GM12874 (cell line): ENCODE measurements at regions not wholly inside any gene's neighbourhood (a gene's known extent, or its start where the extent isn't known, plus 50 kb on each side); places are given as distances from the start of the nearest gene placed in this dataset.

Experiments used
- TF ChIP-seq, protein P1 (sequence below): IDR thresholded peaks from 2 replicates; pipeline ENCODE4 v1.5.1; 2011; ENCODE audit warnings: low read depth, mild to moderate bottlenecking, control low read depth, low read length, moderate library complexity; ENCODE audit not compliant: insufficient read depth

DNA sequence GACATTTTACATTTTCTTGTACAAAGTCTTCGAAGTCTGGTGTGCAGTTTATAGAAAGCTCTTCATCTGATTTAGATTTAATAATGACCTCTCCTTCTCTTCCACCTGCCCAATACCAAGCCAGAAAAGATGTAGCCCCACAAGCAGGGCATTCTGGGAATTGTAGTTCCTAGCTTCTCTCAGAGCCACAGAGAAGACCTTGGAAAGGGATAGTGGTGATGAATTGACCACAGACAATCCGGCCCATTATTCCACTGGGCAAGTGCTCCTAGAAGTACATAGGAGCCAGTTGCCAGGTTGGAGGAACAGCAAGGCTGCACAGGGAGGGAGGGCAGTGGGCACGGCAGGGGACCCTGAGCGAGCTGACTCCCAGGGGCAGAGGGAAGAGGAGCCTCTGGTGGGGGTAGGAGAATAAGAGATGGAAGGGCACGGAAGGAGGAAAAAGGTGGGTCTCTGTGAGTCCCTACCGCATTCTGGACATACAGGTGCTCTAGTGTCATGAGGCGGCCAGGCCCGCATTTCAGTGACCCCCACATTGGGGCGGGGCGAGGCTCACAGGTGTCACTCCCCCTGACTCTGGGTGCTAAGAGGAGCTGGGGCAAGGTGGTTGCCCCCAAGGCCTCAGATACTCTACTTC is 152.5 kb upstream of the HAAO start:
- TF ChIP-seq, protein P1, sequence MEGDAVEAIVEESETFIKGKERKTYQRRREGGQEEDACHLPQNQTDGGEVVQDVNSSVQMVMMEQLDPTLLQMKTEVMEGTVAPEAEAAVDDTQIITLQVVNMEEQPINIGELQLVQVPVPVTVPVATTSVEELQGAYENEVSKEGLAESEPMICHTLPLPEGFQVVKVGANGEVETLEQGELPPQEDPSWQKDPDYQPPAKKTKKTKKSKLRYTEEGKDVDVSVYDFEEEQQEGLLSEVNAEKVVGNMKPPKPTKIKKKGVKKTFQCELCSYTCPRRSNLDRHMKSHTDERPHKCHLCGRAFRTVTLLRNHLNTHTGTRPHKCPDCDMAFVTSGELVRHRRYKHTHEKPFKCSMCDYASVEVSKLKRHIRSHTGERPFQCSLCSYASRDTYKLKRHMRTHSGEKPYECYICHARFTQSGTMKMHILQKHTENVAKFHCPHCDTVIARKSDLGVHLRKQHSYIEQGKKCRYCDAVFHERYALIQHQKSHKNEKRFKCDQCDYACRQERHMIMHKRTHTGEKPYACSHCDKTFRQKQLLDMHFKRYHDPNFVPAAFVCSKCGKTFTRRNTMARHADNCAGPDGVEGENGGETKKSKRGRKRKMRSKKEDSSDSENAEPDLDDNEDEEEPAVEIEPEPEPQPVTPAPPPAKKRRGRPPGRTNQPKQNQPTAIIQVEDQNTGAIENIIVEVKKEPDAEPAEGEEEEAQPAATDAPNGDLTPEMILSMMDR: no peak

DNA sequence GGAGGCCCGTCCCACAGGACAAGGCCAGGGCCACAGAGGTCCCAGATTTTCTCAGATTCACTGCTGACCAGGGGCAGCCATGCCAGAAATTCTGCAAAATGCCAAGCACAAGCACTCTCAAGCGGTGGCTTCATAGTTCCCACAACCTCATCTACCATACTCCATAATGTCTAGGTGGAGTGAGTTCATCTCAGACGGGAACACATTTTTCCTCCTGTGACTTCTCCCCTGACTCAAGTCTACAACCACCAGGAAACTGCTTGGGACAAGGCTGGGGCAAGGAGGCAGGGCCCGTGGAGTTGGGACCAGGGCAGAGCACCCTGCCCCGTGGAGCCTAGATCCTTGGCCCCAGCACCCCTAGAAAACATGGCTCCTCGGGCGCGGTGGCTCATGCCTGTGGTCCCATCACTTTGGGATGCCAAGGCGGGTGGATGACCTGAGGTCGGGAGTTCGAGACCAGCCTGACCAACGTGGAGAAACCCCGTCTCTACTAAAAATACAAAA is 150.7 kb upstream of the HAAO start:
- TF ChIP-seq, protein P1: no peak

DNA sequence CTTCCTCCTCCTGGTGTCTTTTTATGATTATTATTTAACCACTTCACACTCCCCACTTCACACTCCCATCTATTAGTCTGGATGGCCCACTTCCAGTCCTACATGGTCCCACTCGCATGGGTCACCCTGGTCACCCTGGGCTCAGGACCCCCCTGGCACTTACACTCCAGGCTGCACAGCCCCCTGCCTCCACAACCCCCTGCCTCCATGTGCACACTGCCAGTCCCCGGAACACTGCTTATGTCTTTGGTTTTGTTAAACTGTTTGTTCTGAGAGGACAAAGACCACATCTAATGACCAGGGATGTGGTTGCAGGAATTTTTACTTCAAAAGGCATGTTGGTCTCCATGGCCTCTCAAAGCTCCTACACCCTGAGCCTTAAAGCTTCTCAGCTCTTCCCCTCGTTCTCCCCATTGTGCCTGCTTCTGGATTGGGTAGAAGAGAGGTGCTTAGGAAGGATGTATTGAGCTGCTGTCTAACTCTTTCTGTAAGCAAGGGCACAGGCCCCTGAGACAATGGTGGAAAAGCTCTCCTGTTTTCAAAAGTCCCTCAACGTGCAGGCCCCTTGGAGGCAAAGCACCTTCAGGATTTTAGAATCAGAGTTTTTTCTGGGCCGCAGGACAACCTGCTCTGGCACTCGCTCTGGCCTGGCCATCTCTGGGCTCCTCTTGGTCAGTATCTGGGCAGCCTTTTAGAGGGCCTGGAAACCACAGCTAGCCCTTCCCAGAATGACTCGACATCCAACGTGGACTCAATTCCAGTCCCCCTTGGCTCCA is 150.0 kb upstream of the HAAO start:
- TF ChIP-seq, protein P1: no peak

DNA sequence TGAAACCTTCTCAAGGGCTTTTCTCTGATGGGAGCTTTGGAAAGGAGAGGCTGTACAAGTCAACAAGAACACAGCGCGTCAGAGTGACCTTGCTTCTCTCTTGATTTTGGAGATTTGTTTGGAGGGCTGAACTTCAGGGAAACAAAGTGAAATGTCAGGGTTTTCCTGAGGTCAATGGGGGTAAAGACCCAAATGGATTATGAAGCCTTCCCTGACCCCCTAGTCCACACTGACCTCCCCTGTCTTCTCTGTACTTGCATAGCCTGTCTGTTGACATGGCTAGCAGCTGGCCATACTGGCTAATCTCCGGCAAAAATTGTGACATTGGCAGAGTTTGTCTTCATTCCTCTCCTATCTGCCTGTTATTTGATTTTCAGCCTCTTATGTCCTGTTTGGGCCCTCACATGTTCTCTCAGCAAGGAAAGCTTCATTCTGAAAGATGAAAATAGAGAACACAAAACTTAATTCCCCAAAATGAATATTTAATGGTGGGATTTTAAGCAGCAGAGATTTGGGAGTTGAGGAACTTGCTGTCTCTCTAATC is 149.3 kb upstream of the HAAO start:
- TF ChIP-seq, protein P1: no peak

DNA sequence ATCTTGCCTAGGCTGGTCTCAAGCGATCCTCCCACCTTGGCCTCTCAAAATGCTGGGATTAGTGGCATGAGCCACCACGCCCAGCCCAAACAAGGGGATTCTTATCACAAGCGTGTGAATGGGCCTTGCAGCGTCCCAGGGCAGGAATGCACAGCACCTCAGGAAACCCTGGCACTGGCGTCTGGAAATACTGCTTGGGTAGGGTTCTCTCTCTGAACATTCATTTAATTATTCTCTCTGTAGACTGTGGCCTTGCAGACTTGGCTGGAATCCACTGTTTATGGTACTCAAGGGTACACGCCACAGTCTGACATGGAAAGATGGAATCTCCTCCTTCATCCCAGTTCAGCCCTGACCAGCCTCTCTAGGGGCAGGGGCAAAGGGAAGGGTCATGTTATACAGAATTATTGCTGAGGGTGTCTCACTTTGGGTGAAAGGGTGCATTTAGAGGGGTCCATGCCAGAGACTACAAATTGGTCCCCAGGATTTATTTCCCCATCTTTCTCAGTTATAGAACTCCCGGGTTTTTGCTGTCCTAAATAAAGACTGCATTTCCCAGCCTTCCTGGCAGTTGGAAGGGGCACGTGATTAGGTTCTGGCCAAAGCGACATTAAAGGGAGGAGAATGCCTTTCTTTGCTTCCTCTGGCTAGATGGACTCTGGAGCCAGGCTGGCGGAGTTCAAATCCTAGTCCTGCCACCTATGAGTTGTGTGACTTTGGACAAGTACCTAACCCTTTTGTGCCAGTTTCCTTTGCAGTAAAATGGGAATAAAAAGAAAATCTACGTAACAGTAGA is 147.2 kb upstream of the HAAO start:
- TF ChIP-seq, protein P1: no peak

DNA sequence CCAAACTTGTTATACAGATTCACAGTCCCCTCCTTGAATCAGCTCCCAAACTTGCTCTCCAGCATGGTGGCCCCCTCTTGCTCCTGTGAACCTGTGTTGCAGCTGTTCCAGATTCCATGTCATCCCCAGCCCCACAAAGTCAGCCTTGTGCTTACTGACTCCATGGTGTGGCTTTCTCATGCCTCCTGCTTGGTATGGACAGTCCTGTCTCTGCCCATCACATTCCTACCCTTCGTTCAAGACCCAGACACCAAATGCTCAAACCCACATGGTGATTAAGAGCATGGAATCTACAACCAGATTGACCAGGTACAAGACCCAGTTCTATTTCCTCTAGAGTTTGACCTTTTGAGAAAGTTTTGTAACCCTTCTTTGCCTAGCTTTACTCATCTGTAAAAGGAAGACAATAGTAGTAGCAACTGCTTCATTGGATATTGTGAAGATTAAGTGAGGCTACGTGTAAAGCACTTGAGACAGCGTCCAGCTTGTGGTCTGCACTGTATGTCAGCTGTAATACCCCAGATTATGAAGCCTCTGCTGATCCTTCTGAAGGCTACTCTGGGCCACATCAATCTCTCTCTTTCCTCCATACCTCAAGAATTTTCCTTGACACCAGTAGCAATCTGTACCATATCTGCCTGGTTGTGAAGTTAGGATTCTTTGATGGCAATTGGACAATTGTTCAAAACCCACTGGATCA is 146.4 kb upstream of the HAAO start:
- TF ChIP-seq, protein P1: no peak
